ENCODE measurements at regions not wholly inside any gene's neighbourhood (a gene's known extent, or its start where the extent isn't known, plus 50 kb on each side); places are given as distances from the start of the nearest gene placed in this dataset.

- no peaks in the 10 kb centered on the region for H3K36me3 ChIP-seq (replicated peaks; ENCODE audit: insufficient read depth, low read length)
- no peak overlapping the region for H3K4me3 ChIP-seq (ENCODE audit: low read length)
- no peak for DNase-seq
- H3K79me2 ChIP-seq (ENCODE audit: low read length), result no peaks in the 10 kb centered on the region
- no peak overlapping the region for H2AFZ ChIP-seq (ENCODE audit: low read length)
- H3K4me1 ChIP-seq (ENCODE audit: low read length), result peaks cover 16% of the 10 kb centered on the region
- H3K9me2 ChIP-seq (replicated peaks; ENCODE audit: insufficient read depth, low read length), result no peaks in the 10 kb centered on the region
- H3K4me2 ChIP-seq (ENCODE audit: low read depth, low read length), result no peak overlapping the region
- H3K27ac ChIP-seq (ENCODE audit: low read length), result no peak overlapping the region
- no peak overlapping the region for H3K9ac ChIP-seq (ENCODE audit: low read length)
- TF ChIP-seq EZH2 (optimal IDR thresholded peaks at IDR 0.05; ENCODE audit: low read depth, low read length) (no peak), CTCF (IDR thresholded peaks at IDR 0.05; ENCODE audit: low read length) (no peak), EZH2phosphoT487 (IDR thresholded peaks at IDR 0.05; ENCODE audit: low read length) (no peak)
- no peaks in the 10 kb centered on the region for H4K20me1 ChIP-seq (ENCODE audit: insufficient read depth, low read length)
- H3K27me3 ChIP-seq (replicated peaks; ENCODE audit: insufficient read depth, low read length), result no peaks in the 10 kb centered on the region
- H3F3A ChIP-seq (ENCODE audit: insufficient read depth, low read length), result no peaks in the 10 kb centered on the region
- no peaks in the 10 kb centered on the region for H3K9me3 ChIP-seq (replicated peaks; ENCODE audit: insufficient read depth, low read length)
Measured at GRCh38 chr6:108746366-108746765, 101.9 kb upstream of the ARMC2 start.

- no peak overlapping the region for H3K9ac ChIP-seq (ENCODE audit: low read length)
- H3K27me3 ChIP-seq (replicated peaks; ENCODE audit: insufficient read depth, low read length), result no peaks in the 10 kb centered on the region
- no peak overlapping the region for H3K4me3 ChIP-seq (ENCODE audit: low read length)
- no peaks in the 10 kb centered on the region for H3K9me2 ChIP-seq (replicated peaks; ENCODE audit: insufficient read depth, low read length)
- no peak overlapping the region for H3K27ac ChIP-seq (ENCODE audit: low read length)
- peaks cover 16% of the 10 kb centered on the region for H3K4me1 ChIP-seq (ENCODE audit: low read length)
- H2AFZ ChIP-seq (ENCODE audit: low read length), result no peak overlapping the region
- no peaks in the 10 kb centered on the region for H3K36me3 ChIP-seq (replicated peaks; ENCODE audit: insufficient read depth, low read length)
- no peak overlapping the region for H3K4me2 ChIP-seq (ENCODE audit: low read depth, low read length)
- H3K79me2 ChIP-seq (ENCODE audit: low read length), result no peaks in the 10 kb centered on the region
- TF ChIP-seq CTCF (IDR thresholded peaks at IDR 0.05; ENCODE audit: low read length) (no peak), EZH2phosphoT487 (IDR thresholded peaks at IDR 0.05; ENCODE audit: low read length) (no peak), EZH2 (optimal IDR thresholded peaks at IDR 0.05; ENCODE audit: low read depth, low read length) (no peak)
- no peak for DNase-seq
- H3F3A ChIP-seq (ENCODE audit: insufficient read depth, low read length), result no peaks in the 10 kb centered on the region
- H4K20me1 ChIP-seq (ENCODE audit: insufficient read depth, low read length), result no peaks in the 10 kb centered on the region
- H3K9me3 ChIP-seq (replicated peaks; ENCODE audit: insufficient read depth, low read length), result no peaks in the 10 kb centered on the region
Measured at GRCh38 chr6:108746836-108747575, 101.2 kb upstream of the ARMC2 start.

GRCh38 chr6:108748055-108748454, 100.2 kb upstream of the ARMC2 start:
- no peak for DNase-seq
- Histone ChIP-seq H3F3A (ENCODE audit: insufficient read depth, low read length) (no peaks in the 10 kb centered on the region), H3K79me2 (ENCODE audit: low read length) (no peaks in the 10 kb centered on the region), H3K36me3 (replicated peaks; ENCODE audit: insufficient read depth, low read length) (no peaks in the 10 kb centered on the region), H3K27me3 (replicated peaks; ENCODE audit: insufficient read depth, low read length) (no peaks in the 10 kb centered on the region), H3K4me2 (ENCODE audit: low read depth, low read length) (no peak overlapping the region), H3K4me1 (ENCODE audit: low read length) (peaks cover 16% of the 10 kb centered on the region), H3K9me3 (replicated peaks; ENCODE audit: insufficient read depth, low read length) (no peaks in the 10 kb centered on the region), H3K27ac (ENCODE audit: low read length) (no peak overlapping the region), H3K4me3 (ENCODE audit: low read length) (no peak overlapping the region), H3K9ac (ENCODE audit: low read length) (no peak overlapping the region), H2AFZ (ENCODE audit: low read length) (no peak overlapping the region), H3K9me2 (replicated peaks; ENCODE audit: insufficient read depth, low read length) (no peaks in the 10 kb centered on the region), H4K20me1 (ENCODE audit: insufficient read depth, low read length) (no peaks in the 10 kb centered on the region)
- no peak for TF ChIP-seq EZH2 (optimal IDR thresholded peaks at IDR 0.05; ENCODE audit: low read depth, low read length)
- no peak for TF ChIP-seq EZH2phosphoT487 (IDR thresholded peaks at IDR 0.05; ENCODE audit: low read length)
- no peak for TF ChIP-seq CTCF (IDR thresholded peaks at IDR 0.05; ENCODE audit: low read length)
